ENCODE measurements at regions not wholly inside any gene's neighbourhood (a gene's known extent, or its start where the extent isn't known, plus 50 kb on each side); places are given as distances from the start of the nearest gene placed in this dataset.

GRCh38 chr18:72325307-72325706 lies 218.8 kb downstream of the CBLN2 start:
- no peaks in the 10 kb centered on the region for H3K36me3 ChIP-seq (ENCODE audit: insufficient read depth, insufficient read length, low read length)
- H3K9ac ChIP-seq (ENCODE audit: insufficient read length, low read depth) = no peak overlapping the region
- H3K27me3 ChIP-seq (ENCODE audit: insufficient read depth, insufficient read length) = no peaks in the 10 kb centered on the region
- TF ChIP-seq YY1 (IDR thresholded peaks at IDR 0.05; ENCODE audit: insufficient read depth, insufficient read length) (no peak), SUZ12 (IDR thresholded peaks at IDR 0.05; ENCODE audit: extremely low read depth, insufficient read depth, insufficient read length) (no peak), ZNF274 (IDR thresholded peaks at IDR 0.05; ENCODE audit: low read depth, low read length) (no peak)
- H3K9me3 ChIP-seq (ENCODE audit: insufficient read depth, low read length) = no peaks in the 10 kb centered on the region
- no peak overlapping the region for H3K4me3 ChIP-seq (ENCODE audit: insufficient read length, low read depth)
- no peaks in the 10 kb centered on the region for H3K4me1 ChIP-seq (ENCODE audit: insufficient read depth, insufficient read length)
- DNase-seq (ENCODE audit: low read depth, low spot score) = no peak

- no peak for DNase-seq (ENCODE audit: low read depth, low spot score)
- TF ChIP-seq ZNF274 (IDR thresholded peaks at IDR 0.05; ENCODE audit: low read depth, low read length) (no peak), YY1 (IDR thresholded peaks at IDR 0.05; ENCODE audit: insufficient read depth, insufficient read length) (no peak), SUZ12 (IDR thresholded peaks at IDR 0.05; ENCODE audit: extremely low read depth, insufficient read depth, insufficient read length) (no peak)
- Histone ChIP-seq H3K36me3 (ENCODE audit: insufficient read depth, insufficient read length, low read length) (no peaks in the 10 kb centered on the region), H3K4me1 (ENCODE audit: insufficient read depth, insufficient read length) (no peaks in the 10 kb centered on the region), H3K9me3 (ENCODE audit: insufficient read depth, low read length) (no peaks in the 10 kb centered on the region), H3K27me3 (ENCODE audit: insufficient read depth, insufficient read length) (no peaks in the 10 kb centered on the region), H3K9ac (ENCODE audit: insufficient read length, low read depth) (no peak overlapping the region), H3K4me3 (ENCODE audit: insufficient read length, low read depth) (no peak overlapping the region)
These were observed 219.5 kb downstream of the CBLN2 start for GRCh38 chr18:72324677-72325076.

- no peaks in the 10 kb centered on the region for H3K27me3 ChIP-seq (ENCODE audit: insufficient read depth, insufficient read length)
- H3K9me3 ChIP-seq (ENCODE audit: insufficient read depth, low read length) = no peaks in the 10 kb centered on the region
- no peaks in the 10 kb centered on the region for H3K36me3 ChIP-seq (ENCODE audit: insufficient read depth, insufficient read length, low read length)
- H3K4me1 ChIP-seq (ENCODE audit: insufficient read depth, insufficient read length) = no peaks in the 10 kb centered on the region
- no peak for DNase-seq (ENCODE audit: low read depth, low spot score)
- TF ChIP-seq SUZ12 (IDR thresholded peaks at IDR 0.05; ENCODE audit: extremely low read depth, insufficient read depth, insufficient read length) (no peak), YY1 (IDR thresholded peaks at IDR 0.05; ENCODE audit: insufficient read depth, insufficient read length) (no peak), ZNF274 (IDR thresholded peaks at IDR 0.05; ENCODE audit: low read depth, low read length) (no peak)
- H3K4me3 ChIP-seq (ENCODE audit: insufficient read length, low read depth) = no peak overlapping the region
- H3K9ac ChIP-seq (ENCODE audit: insufficient read length, low read depth) = no peak overlapping the region
These were observed 227.6 kb downstream of the CBLN2 start for GRCh38 chr18:72316497-72316896.

- no peak for TF ChIP-seq ZNF274 (IDR thresholded peaks at IDR 0.05; ENCODE audit: low read depth, low read length)
- no peak for TF ChIP-seq SUZ12 (IDR thresholded peaks at IDR 0.05; ENCODE audit: extremely low read depth, insufficient read depth, insufficient read length)
- no peak for TF ChIP-seq YY1 (IDR thresholded peaks at IDR 0.05; ENCODE audit: insufficient read depth, insufficient read length)
- no peak overlapping the region for H3K4me3 ChIP-seq (ENCODE audit: insufficient read length, low read depth)
- no peak overlapping the region for H3K9ac ChIP-seq (ENCODE audit: insufficient read length, low read depth)
- no peaks in the 10 kb centered on the region for H3K4me1 ChIP-seq (ENCODE audit: insufficient read depth, insufficient read length)
- DNase-seq (ENCODE audit: low read depth, low spot score) = no peak
- no peaks in the 10 kb centered on the region for H3K9me3 ChIP-seq (ENCODE audit: insufficient read depth, low read length)
- H3K27me3 ChIP-seq (ENCODE audit: insufficient read depth, insufficient read length) = no peaks in the 10 kb centered on the region
- H3K36me3 ChIP-seq (ENCODE audit: insufficient read depth, insufficient read length, low read length) = no peaks in the 10 kb centered on the region
These were observed 260.8 kb downstream of the CBLN2 start for GRCh38 chr18:72283148-72283925.

GRCh38 chr18:72273025-72273424 lies 271.1 kb downstream of the CBLN2 start:
- H3K36me3 ChIP-seq (ENCODE audit: insufficient read depth, insufficient read length, low read length) = no peaks in the 10 kb centered on the region
- no peak overlapping the region for H3K4me3 ChIP-seq (ENCODE audit: insufficient read length, low read depth)
- H3K4me1 ChIP-seq (ENCODE audit: insufficient read depth, insufficient read length) = no peaks in the 10 kb centered on the region
- no peaks in the 10 kb centered on the region for H3K9me3 ChIP-seq (ENCODE audit: insufficient read depth, low read length)
- H3K9ac ChIP-seq (ENCODE audit: insufficient read length, low read depth) = no peak overlapping the region
- H3K27me3 ChIP-seq (ENCODE audit: insufficient read depth, insufficient read length) = no peaks in the 10 kb centered on the region
- TF ChIP-seq YY1 (IDR thresholded peaks at IDR 0.05; ENCODE audit: insufficient read depth, insufficient read length) (no peak), ZNF274 (IDR thresholded peaks at IDR 0.05; ENCODE audit: low read depth, low read length) (no peak)
- DNase-seq (ENCODE audit: low read depth, low spot score) = no peak

- H3K9me3 ChIP-seq (ENCODE audit: insufficient read depth, low read length) = no peaks in the 10 kb centered on the region
- no peak overlapping the region for H3K4me3 ChIP-seq (ENCODE audit: insufficient read length, low read depth)
- TF ChIP-seq SUZ12 (IDR thresholded peaks at IDR 0.05; ENCODE audit: extremely low read depth, insufficient read depth, insufficient read length) = no peak
- no peaks in the 10 kb centered on the region for H3K36me3 ChIP-seq (ENCODE audit: insufficient read depth, insufficient read length, low read length)
- no peak overlapping the region for H3K9ac ChIP-seq (ENCODE audit: insufficient read length, low read depth)
- no peaks in the 10 kb centered on the region for H3K27me3 ChIP-seq (ENCODE audit: insufficient read depth, insufficient read length)
- H3K4me1 ChIP-seq (ENCODE audit: insufficient read depth, insufficient read length) = no peaks in the 10 kb centered on the region
- no peak for DNase-seq (ENCODE audit: low read depth, low spot score)
These were observed 282.6 kb downstream of the CBLN2 start for GRCh38 chr18:72261590-72261989.

GRCh38 chr18:72246076-72246475 lies 298.1 kb downstream of the CBLN2 start:
- no peaks in the 10 kb centered on the region for H3K36me3 ChIP-seq (ENCODE audit: insufficient read depth, insufficient read length, low read length)
- no peaks in the 10 kb centered on the region for H3K27me3 ChIP-seq (ENCODE audit: insufficient read depth, insufficient read length)
- H3K4me1 ChIP-seq (ENCODE audit: insufficient read depth, insufficient read length) = no peaks in the 10 kb centered on the region
- no peak overlapping the region for H3K4me3 ChIP-seq (ENCODE audit: insufficient read length, low read depth)
- DNase-seq (ENCODE audit: low read depth, low spot score) = no peak
- H3K9ac ChIP-seq (ENCODE audit: insufficient read length, low read depth) = no peak overlapping the region
- no peak for TF ChIP-seq SUZ12 (IDR thresholded peaks at IDR 0.05; ENCODE audit: extremely low read depth, insufficient read depth, insufficient read length)
- no peak for TF ChIP-seq YY1 (IDR thresholded peaks at IDR 0.05; ENCODE audit: insufficient read depth, insufficient read length)
- no peak for TF ChIP-seq ZNF274 (IDR thresholded peaks at IDR 0.05; ENCODE audit: low read depth, low read length)
- H3K9me3 ChIP-seq (ENCODE audit: insufficient read depth, low read length) = no peaks in the 10 kb centered on the region
